ENCODE measurements at regions not wholly inside any gene's neighbourhood (a gene's known extent, or its start where the extent isn't known, plus 50 kb on each side); places are given as distances from the start of the nearest gene placed in this dataset.

DNA sequence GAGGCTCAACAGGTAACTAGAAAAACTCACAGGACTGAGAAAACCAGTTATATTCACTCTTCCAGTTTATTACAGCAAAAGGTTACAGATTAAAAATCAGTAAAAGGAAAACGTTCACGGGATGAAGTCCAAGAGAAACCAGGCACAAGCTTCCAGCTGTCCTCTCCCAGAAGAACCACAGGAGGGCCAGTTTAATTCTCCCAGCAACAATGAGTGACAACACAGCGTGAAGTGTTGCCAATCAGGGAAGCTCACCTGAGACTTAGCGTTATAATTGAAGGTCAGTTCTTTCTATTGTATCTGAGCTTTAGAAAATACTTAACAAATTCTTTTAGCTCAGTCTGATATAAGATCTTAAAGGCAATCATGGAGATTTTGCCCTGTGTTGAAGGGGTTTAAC is 65.2 kb upstream of the TNR start:
- TF ChIP-seq, protein P1, sequence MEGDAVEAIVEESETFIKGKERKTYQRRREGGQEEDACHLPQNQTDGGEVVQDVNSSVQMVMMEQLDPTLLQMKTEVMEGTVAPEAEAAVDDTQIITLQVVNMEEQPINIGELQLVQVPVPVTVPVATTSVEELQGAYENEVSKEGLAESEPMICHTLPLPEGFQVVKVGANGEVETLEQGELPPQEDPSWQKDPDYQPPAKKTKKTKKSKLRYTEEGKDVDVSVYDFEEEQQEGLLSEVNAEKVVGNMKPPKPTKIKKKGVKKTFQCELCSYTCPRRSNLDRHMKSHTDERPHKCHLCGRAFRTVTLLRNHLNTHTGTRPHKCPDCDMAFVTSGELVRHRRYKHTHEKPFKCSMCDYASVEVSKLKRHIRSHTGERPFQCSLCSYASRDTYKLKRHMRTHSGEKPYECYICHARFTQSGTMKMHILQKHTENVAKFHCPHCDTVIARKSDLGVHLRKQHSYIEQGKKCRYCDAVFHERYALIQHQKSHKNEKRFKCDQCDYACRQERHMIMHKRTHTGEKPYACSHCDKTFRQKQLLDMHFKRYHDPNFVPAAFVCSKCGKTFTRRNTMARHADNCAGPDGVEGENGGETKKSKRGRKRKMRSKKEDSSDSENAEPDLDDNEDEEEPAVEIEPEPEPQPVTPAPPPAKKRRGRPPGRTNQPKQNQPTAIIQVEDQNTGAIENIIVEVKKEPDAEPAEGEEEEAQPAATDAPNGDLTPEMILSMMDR (IDR thresholded peaks at IDR 0.05; ENCODE audit: low read depth, low read length), result no peak
- Histone ChIP-seq H3K27me3 (no peaks in the 10 kb centered on the region), H3K4me3 (no peak overlapping the region), H3K27ac (no peak overlapping the region), H3K36me3 (no peaks in the 10 kb centered on the region), H3K9me3 (ENCODE audit: low read depth) (no peaks in the 10 kb centered on the region), H3K4me1 (ENCODE audit: low read depth) (peaks cover 1% of the 10 kb centered on the region)
- no peak for DNase-seq (ENCODE audit: low read depth in 1 of 2, low spot score in 1 of 2)

- Histone ChIP-seq H3K9me3 (ENCODE audit: low read depth) (no peaks in the 10 kb centered on the region), H3K27ac (no peak overlapping the region), H3K27me3 (no peaks in the 10 kb centered on the region), H3K4me1 (ENCODE audit: low read depth) (peaks cover 24% of the 10 kb centered on the region), H3K36me3 (no peaks in the 10 kb centered on the region), H3K4me3 (no peak overlapping the region)
- DNase-seq (ENCODE audit: low read depth in 1 of 2, low spot score in 1 of 2), result no peak
- TF ChIP-seq, protein P1 (IDR thresholded peaks at IDR 0.05; ENCODE audit: low read depth, low read length), result no peak
Measured at GRCh38 chr1:175804561-175804960, 61.2 kb upstream of the TNR start.

DNA sequence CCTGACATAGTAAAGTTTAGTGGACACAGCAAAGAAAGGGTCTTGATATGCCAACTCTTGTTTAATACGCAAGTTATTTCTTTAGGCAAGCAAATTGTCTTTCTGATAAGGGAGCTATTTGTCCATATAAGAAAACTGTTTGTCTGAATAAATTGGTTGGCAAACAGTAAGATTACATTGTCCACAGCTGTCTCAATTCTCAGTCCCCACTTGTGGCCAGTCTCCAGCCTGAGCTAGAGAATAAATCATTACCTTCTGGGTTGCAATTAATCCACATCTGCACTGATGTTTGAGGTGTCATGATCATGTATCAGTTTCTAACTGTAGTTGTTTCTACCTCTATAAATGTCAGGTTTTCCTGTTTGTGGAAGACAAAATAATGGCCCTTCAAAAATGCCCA is 60.0 kb upstream of the TNR start:
- Histone ChIP-seq H3K4me3 (no peak overlapping the region), H3K27me3 (no peaks in the 10 kb centered on the region), H3K27ac (peak overlapping the region; percentile 81), H3K9me3 (ENCODE audit: low read depth) (no peaks in the 10 kb centered on the region), H3K4me1 (ENCODE audit: low read depth) (peaks cover 24% of the 10 kb centered on the region), H3K36me3 (no peaks in the 10 kb centered on the region)
- DNase-seq (ENCODE audit: low read depth in 1 of 2, low spot score in 1 of 2), result no peak
- TF ChIP-seq, protein P1 (IDR thresholded peaks at IDR 0.05; ENCODE audit: low read depth, low read length), result no peak

DNA sequence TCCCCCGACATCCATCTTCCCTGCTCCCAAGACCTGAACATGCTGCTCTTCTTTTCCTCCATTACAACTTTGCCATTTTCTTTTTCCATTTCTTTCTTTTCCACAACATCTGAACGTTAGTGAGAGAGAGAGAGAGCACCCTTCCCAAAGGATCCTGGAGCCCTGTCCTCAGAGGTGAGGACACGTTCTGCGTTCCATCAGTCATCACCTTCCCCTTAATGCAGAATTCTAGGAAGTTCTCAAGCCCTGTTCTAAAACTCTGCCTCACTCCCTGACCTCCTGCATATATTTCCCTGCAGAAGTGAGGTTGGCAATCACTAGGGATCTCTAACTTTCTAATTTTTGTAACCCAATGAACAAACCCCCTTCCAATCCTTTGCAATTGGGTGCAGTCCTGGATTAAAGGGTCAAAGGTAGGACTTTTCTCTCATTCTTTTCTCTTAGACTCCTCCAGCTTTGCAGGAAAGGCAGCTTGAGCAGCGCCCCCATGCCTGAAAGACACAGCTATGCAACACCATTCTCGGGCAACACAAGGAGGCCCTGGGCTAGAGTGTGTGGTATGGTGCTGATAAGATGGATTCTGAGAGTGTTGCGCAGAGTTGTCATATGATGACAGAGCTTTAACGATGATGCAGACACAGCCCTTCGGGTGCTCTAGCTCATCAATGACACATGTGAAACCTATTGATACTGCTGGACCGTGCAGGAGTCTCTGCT is 59.2 kb upstream of the TNR start:
- Histone ChIP-seq H3K36me3 (no peaks in the 10 kb centered on the region), H3K27me3 (no peaks in the 10 kb centered on the region), H3K4me3 (no peak overlapping the region), H3K9me3 (ENCODE audit: low read depth) (no peaks in the 10 kb centered on the region), H3K4me1 (ENCODE audit: low read depth) (peaks cover 24% of the 10 kb centered on the region), H3K27ac (peak overlapping the region; percentile 81)
- DNase-seq (ENCODE audit: low read depth in 1 of 2, low spot score in 1 of 2), result peak in 1 of 2 donors; percentile 62
- TF ChIP-seq, protein P1 (IDR thresholded peaks at IDR 0.05; ENCODE audit: low read depth, low read length), result no peak

DNA sequence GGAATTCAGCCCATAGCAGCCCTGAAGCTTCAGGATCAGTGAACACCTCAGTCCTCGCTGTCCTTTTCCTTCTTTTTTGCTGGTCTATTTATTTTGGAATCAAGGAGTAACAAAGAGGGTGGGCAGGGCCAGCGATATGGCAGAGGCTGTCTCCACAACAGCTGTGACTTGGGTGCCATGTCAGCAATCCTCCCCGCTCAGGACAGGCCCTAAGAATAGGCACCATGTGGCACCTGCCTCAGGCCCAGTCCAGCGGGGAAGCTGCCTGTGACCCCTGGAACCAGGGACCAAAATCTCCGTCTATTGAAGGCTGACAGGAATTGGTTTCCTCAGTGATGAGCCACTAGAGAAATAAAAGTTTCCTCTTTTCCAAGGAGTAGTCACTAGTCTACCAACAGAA is 58.6 kb upstream of the TNR start:
- peak overlapping the region; percentile 81 for H3K27ac ChIP-seq
- TF ChIP-seq, protein P1 (IDR thresholded peaks at IDR 0.05; ENCODE audit: low read depth, low read length), result no peak
- no peaks in the 10 kb centered on the region for H3K36me3 ChIP-seq
- H3K4me1 ChIP-seq (ENCODE audit: low read depth), result peaks cover 24% of the 10 kb centered on the region
- no peak for DNase-seq (ENCODE audit: low read depth in 1 of 2, low spot score in 1 of 2)
- H3K9me3 ChIP-seq (ENCODE audit: low read depth), result no peaks in the 10 kb centered on the region
- no peak overlapping the region for H3K4me3 ChIP-seq
- no peaks in the 10 kb centered on the region for H3K27me3 ChIP-seq

Data from cardiac muscle cell (in vitro differentiated cells and primary cell).